ENCODE measurements at regions not wholly inside any gene's neighbourhood (a gene's known extent, or its start where the extent isn't known, plus 50 kb on each side); places are given as distances from the start of the nearest gene placed in this dataset.

- no peaks in the 10 kb centered on the region for H3K27me3 ChIP-seq (ENCODE audit: control insufficient read depth, insufficient read depth, low read length)
- no peak overlapping the region for H3K9ac ChIP-seq (ENCODE audit: insufficient read depth, low read length)
- H3K9me3 ChIP-seq (ENCODE audit: control insufficient read depth, insufficient read depth, low read depth, low read length) = no peaks in the 10 kb centered on the region
- no peak overlapping the region for H3K27ac ChIP-seq (ENCODE audit: insufficient read depth, low read length)
- no peaks in the 10 kb centered on the region for H3K79me2 ChIP-seq (ENCODE audit: control insufficient read depth, insufficient read depth, low read length)
- H3K4me3 ChIP-seq (replicated peaks in 1 of 4; ENCODE audit: control extremely low read depth in 1 of 4, insufficient read depth in 1 of 4, low read depth in 3 of 4, low read length in 4 of 4) = no peak overlapping the region
- DNase-seq (ENCODE audit: low read depth in 2 of 2) = no peak
- H3K4me2 ChIP-seq (ENCODE audit: extremely low read depth, insufficient read depth, low read length) = no peak overlapping the region
- H2AFZ ChIP-seq (ENCODE audit: low read length) = no peak overlapping the region
- H3K36me3 ChIP-seq (ENCODE audit: control insufficient read depth, insufficient read depth, low read length) = no peaks in the 10 kb centered on the region
- TF ChIP-seq CTCF (conservative IDR thresholded peaks at IDR 0.05 in 1 of 2, IDR thresholded peaks at IDR 0.05 in 1 of 2; ENCODE audit: low read depth in 1 of 2, low read length in 2 of 2) = no peak
- TF ChIP-seq EZH2 (IDR thresholded peaks at IDR 0.05; ENCODE audit: low read length, missing control alignments) = no peak
- H4K20me1 ChIP-seq (ENCODE audit: control insufficient read depth, extremely low read depth, insufficient read depth, low read length) = no peaks in the 10 kb centered on the region
- no peaks in the 10 kb centered on the region for H3K4me1 ChIP-seq (ENCODE audit: control insufficient read depth, extremely low read depth, insufficient read depth, low read length)
These were observed 386.1 kb upstream of the DDI1 start for GRCh38 chr11:103650330-103650729.

GRCh38 chr11:103651341-103651998, 385.0 kb upstream of the DDI1 start:
- Histone ChIP-seq H3K79me2 (ENCODE audit: control insufficient read depth, insufficient read depth, low read length) (no peaks in the 10 kb centered on the region), H3K27ac (ENCODE audit: insufficient read depth, low read length) (no peak overlapping the region), H3K36me3 (ENCODE audit: control insufficient read depth, insufficient read depth, low read length) (no peaks in the 10 kb centered on the region), H3K27me3 (ENCODE audit: control insufficient read depth, insufficient read depth, low read length) (no peaks in the 10 kb centered on the region), H3K9ac (ENCODE audit: insufficient read depth, low read length) (no peak overlapping the region), H3K4me2 (ENCODE audit: extremely low read depth, insufficient read depth, low read length) (no peak overlapping the region), H3K9me3 (ENCODE audit: control insufficient read depth, insufficient read depth, low read depth, low read length) (no peaks in the 10 kb centered on the region), H4K20me1 (ENCODE audit: control insufficient read depth, extremely low read depth, insufficient read depth, low read length) (no peaks in the 10 kb centered on the region), H3K4me3 (replicated peaks in 1 of 4; ENCODE audit: control extremely low read depth in 1 of 4, insufficient read depth in 1 of 4, low read depth in 3 of 4, low read length in 4 of 4) (no peak overlapping the region), H3K4me1 (ENCODE audit: control insufficient read depth, extremely low read depth, insufficient read depth, low read length) (no peaks in the 10 kb centered on the region), H2AFZ (ENCODE audit: low read length) (no peak overlapping the region)
- TF ChIP-seq EZH2 (IDR thresholded peaks at IDR 0.05; ENCODE audit: low read length, missing control alignments) (no peak), CTCF (conservative IDR thresholded peaks at IDR 0.05 in 1 of 2, IDR thresholded peaks at IDR 0.05 in 1 of 2; ENCODE audit: low read depth in 1 of 2, low read length in 2 of 2) (no peak)
- no peak for DNase-seq (ENCODE audit: low read depth in 2 of 2)

- no peak overlapping the region for H3K4me2 ChIP-seq (ENCODE audit: extremely low read depth, insufficient read depth, low read length)
- H3K9ac ChIP-seq (ENCODE audit: insufficient read depth, low read length) = no peak overlapping the region
- no peak overlapping the region for H2AFZ ChIP-seq (ENCODE audit: low read length)
- no peaks in the 10 kb centered on the region for H3K9me3 ChIP-seq (ENCODE audit: control insufficient read depth, insufficient read depth, low read depth, low read length)
- H3K27me3 ChIP-seq (ENCODE audit: control insufficient read depth, insufficient read depth, low read length) = no peaks in the 10 kb centered on the region
- TF ChIP-seq CTCF (conservative IDR thresholded peaks at IDR 0.05 in 1 of 2, IDR thresholded peaks at IDR 0.05 in 1 of 2; ENCODE audit: low read depth in 1 of 2, low read length in 2 of 2) (no peak), EZH2 (IDR thresholded peaks at IDR 0.05; ENCODE audit: low read length, missing control alignments) (no peak)
- no peaks in the 10 kb centered on the region for H3K4me1 ChIP-seq (ENCODE audit: control insufficient read depth, extremely low read depth, insufficient read depth, low read length)
- DNase-seq (ENCODE audit: low read depth in 2 of 2) = peak; percentile 11 to 88
- H3K27ac ChIP-seq (ENCODE audit: insufficient read depth, low read length) = no peak overlapping the region
- no peaks in the 10 kb centered on the region for H4K20me1 ChIP-seq (ENCODE audit: control insufficient read depth, extremely low read depth, insufficient read depth, low read length)
- H3K4me3 ChIP-seq (replicated peaks in 1 of 4; ENCODE audit: control extremely low read depth in 1 of 4, insufficient read depth in 1 of 4, low read depth in 3 of 4, low read length in 4 of 4) = no peak overlapping the region
- H3K79me2 ChIP-seq (ENCODE audit: control insufficient read depth, insufficient read depth, low read length) = no peaks in the 10 kb centered on the region
- H3K36me3 ChIP-seq (ENCODE audit: control insufficient read depth, insufficient read depth, low read length) = no peaks in the 10 kb centered on the region
These were observed 384.4 kb upstream of the DDI1 start for GRCh38 chr11:103652013-103652412.
